SU-DHL-6 (cell line): ENCODE measurements at regions not wholly inside any gene's neighbourhood (a gene's known extent, or its start where the extent isn't known, plus 50 kb on each side); places are given as distances from the start of the nearest gene placed in this dataset.

ENCODE experiments used
- H2AFZ ChIP-seq: fragments of 200-600 bp; sonication (generic); 2 replicates; pipeline ENCODE4 v1.6.1; 2014; ENCODE audit warnings: low read depth, mild to moderate bottlenecking, moderate library complexity, mixed read lengths, antibody characterized with exemption, low read length; ENCODE audit not compliant: severe bottlenecking
- H3F3A ChIP-seq: fragments of 200-600 bp; shearing (Covaris generic); 2 replicates; pipeline ENCODE4 v1.6.0; 2016; ENCODE audit warnings: antibody characterized with exemption, mild to moderate bottlenecking; ENCODE audit not compliant: insufficient read depth
- H3K27ac ChIP-seq: fragments of 200-600 bp; sonication (generic); 2 replicates; pipeline ENCODE4 v1.5.1; 2016; ENCODE audit warnings: low read depth, mild to moderate bottlenecking, low read length, moderate library complexity, mixed read lengths
- H3K27me3 ChIP-seq: fragments of 200-600 bp; sonication (generic), shearing (Covaris generic); 2 replicates; pipeline ENCODE4 v1.6.0; 2014; ENCODE audit warnings: mild to moderate bottlenecking, low read length
- H3K36me3 ChIP-seq: fragments of 200-600 bp; sonication (generic); 2 replicates; pipeline ENCODE4 v1.6.1; 2014; ENCODE audit warnings: mild to moderate bottlenecking, low read length, mixed read lengths
- H3K4me2 ChIP-seq: fragments of 300-600, 200-600 bp; shearing (Covaris generic), sonication (generic); 2 replicates; pipeline ENCODE4 v1.6.0; 2014; ENCODE audit warnings: low read length, low read depth, mild to moderate bottlenecking; ENCODE audit not compliant: poor library complexity, severe bottlenecking
- H3K4me3 ChIP-seq: fragments of 200-600 bp; sonication (generic); 2 replicates; pipeline ENCODE4 v1.5.1; 2014; ENCODE audit warnings: antibody characterized with exemption, low read length, mild to moderate bottlenecking, mixed read lengths; ENCODE audit not compliant: insufficient read depth, poor library complexity, severe bottlenecking
- H3K79me2 ChIP-seq: fragments of 200-600 bp; sonication (generic); 2 replicates; pipeline ENCODE4 v1.6.1; 2014; ENCODE audit warnings: mild to moderate bottlenecking, low read length, moderate library complexity; ENCODE audit not compliant: insufficient read depth
- H3K9ac ChIP-seq: fragments of 200-600 bp; sonication (generic); 2 replicates; pipeline ENCODE4 v1.7.0; 2014; ENCODE audit warnings: mild to moderate bottlenecking, low read length
- H3K9me2 ChIP-seq: fragments of 200-600 bp; sonication (generic); replicated peaks from 2 replicates; pipeline ENCODE4 v1.6.1; 2014; ENCODE audit warnings: low read length; ENCODE audit not compliant: insufficient read depth
- H3K9me3 ChIP-seq: fragments of 200-600 bp; sonication (generic); 2 replicates; pipeline ENCODE4 v1.6.1; 2014; ENCODE audit warnings: low read length, mixed read lengths; ENCODE audit not compliant: insufficient read depth
- H4K20me1 ChIP-seq: fragments of 200-600 bp; sonication (generic); 2 replicates; pipeline ENCODE4 v1.6.1; 2014; ENCODE audit warnings: low read depth, mild to moderate bottlenecking, antibody characterized with exemption, low read length, moderate library complexity, mixed read lengths
- EZH2phosphoT487 ChIP-seq: fragments of 200-600 bp; sonication (generic), shearing (Covaris generic); conservative IDR thresholded peaks from 2 replicates; pipeline ENCODE4 v1.6.1; 2018; ENCODE audit warnings: mild to moderate bottlenecking, antibody characterized with exemption, low read length, moderate library complexity, mixed read lengths
- TF ChIP-seq, protein P1 (sequence below): fragments of 200-600 bp; sonication (generic); IDR thresholded peaks from one replicate; pipeline ENCODE4 v1.5.1; 2017; ENCODE audit warnings: antibody characterized with exemption, mild to moderate bottlenecking, low read length, moderate library complexity; ENCODE audit not compliant: insufficient read depth, poor library complexity, severe bottlenecking

DNA sequence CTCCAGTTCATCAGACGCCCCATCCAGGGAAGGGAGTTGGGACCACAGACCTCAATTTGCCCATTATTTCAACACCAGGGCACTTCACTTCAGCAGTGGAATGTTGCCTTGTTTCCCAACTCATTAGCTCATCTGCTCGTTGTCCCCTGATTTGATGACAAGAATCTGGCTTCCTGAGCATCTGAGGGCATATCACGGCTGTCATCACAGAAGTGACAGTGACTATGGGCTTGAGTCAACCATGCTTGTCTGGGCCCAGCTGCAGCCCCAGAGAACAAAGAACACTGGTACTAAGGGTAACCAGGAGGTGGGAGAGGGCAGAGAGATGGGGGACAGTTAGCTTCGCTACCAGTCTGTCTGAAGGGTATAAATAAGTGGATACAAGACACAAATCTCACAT, 266.0 kb upstream of the SDK2 start:
- Histone ChIP-seq H3K4me2 (no peak overlapping the region), H4K20me1 (no peaks in the 10 kb centered on the region), H2AFZ (no peak overlapping the region), H3K36me3 (no peaks in the 10 kb centered on the region), H3K9me2 (no peaks in the 10 kb centered on the region), H3K4me3 (no peak overlapping the region), H3K27ac (no peak overlapping the region), H3F3A (no peaks in the 10 kb centered on the region), H3K9me3 (no peaks in the 10 kb centered on the region), H3K9ac (no peak overlapping the region), H3K27me3 (no peaks in the 10 kb centered on the region), H3K79me2 (no peaks in the 10 kb centered on the region)
- TF ChIP-seq, protein P1, sequence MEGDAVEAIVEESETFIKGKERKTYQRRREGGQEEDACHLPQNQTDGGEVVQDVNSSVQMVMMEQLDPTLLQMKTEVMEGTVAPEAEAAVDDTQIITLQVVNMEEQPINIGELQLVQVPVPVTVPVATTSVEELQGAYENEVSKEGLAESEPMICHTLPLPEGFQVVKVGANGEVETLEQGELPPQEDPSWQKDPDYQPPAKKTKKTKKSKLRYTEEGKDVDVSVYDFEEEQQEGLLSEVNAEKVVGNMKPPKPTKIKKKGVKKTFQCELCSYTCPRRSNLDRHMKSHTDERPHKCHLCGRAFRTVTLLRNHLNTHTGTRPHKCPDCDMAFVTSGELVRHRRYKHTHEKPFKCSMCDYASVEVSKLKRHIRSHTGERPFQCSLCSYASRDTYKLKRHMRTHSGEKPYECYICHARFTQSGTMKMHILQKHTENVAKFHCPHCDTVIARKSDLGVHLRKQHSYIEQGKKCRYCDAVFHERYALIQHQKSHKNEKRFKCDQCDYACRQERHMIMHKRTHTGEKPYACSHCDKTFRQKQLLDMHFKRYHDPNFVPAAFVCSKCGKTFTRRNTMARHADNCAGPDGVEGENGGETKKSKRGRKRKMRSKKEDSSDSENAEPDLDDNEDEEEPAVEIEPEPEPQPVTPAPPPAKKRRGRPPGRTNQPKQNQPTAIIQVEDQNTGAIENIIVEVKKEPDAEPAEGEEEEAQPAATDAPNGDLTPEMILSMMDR, result no peak
- no peak for TF ChIP-seq EZH2phosphoT487

DNA sequence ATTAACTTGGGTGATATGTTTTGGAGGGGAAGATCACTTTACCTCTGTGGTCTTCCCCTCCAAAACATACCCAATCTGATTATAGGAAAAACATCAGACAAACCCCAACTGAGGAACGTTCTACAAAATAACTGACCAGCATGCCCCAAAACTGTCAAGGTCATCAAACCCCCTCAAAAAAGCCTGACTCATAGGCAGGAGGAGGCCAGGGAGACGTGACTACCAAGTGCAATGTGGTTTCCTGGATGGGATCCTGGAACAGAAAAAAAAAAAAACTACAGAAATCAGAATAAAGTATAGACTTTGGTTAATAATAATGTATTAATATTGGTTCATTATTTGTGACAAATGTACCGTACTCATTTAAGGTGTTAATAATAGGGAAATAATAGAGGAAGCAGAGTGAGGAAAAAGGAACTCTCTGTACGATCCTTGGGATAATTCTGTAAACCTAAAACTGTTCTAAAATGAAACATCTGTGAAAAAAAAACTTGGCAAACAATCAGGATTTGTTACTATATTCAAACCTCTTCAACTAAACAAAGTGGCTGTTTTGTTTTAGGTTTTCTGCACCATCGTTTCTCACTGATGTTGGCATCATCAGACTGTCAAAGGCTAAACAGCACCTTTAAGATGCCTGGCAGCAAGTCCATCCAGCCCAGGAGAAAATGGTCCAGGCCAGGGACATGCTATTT, 266.7 kb upstream of the SDK2 start:
- no peak overlapping the region for H3K4me3 ChIP-seq
- no peaks in the 10 kb centered on the region for H3K79me2 ChIP-seq
- H3K27me3 ChIP-seq, result no peaks in the 10 kb centered on the region
- H3K9me3 ChIP-seq, result no peaks in the 10 kb centered on the region
- H4K20me1 ChIP-seq, result no peaks in the 10 kb centered on the region
- H3F3A ChIP-seq, result no peaks in the 10 kb centered on the region
- no peaks in the 10 kb centered on the region for H3K9me2 ChIP-seq
- H3K9ac ChIP-seq, result no peak overlapping the region
- H3K4me2 ChIP-seq, result no peak overlapping the region
- no peak for TF ChIP-seq EZH2phosphoT487
- TF ChIP-seq, protein P1, result no peak
- H2AFZ ChIP-seq, result no peak overlapping the region
- H3K36me3 ChIP-seq, result no peaks in the 10 kb centered on the region
- no peak overlapping the region for H3K27ac ChIP-seq

DNA sequence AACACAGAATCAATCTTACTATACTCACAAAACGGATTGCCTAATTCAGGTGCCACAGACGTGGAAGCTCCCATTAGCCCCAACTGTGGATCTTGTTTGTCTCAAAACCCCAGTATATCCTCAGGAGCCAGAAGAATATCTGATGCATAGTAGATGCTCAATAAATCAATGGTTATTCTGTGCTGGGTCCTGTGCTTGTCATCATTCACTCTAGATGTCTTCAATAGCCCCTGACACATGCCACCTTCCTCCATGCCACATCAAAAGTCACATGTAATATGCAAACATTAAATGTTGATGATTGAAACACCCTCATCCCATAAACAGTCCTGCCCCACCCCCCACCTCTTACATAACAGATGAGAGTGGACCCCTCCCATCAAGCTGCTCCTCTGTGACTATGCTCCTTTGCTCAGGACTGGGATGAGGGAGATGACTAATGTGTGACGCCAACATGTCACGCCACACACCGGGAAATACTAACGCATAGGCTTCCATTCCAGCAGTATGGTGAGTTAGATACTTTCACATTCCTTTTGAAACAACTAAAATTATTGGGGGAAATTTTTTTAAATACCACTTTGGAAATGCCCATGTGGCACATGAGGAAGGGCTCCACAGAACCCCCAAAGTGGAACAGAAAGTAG, 267.6 kb upstream of the SDK2 start:
- no peaks in the 10 kb centered on the region for H3K36me3 ChIP-seq
- no peaks in the 10 kb centered on the region for H3K9me2 ChIP-seq
- H2AFZ ChIP-seq, result no peak overlapping the region
- no peak for TF ChIP-seq EZH2phosphoT487
- TF ChIP-seq, protein P1, result no peak
- no peaks in the 10 kb centered on the region for H3K79me2 ChIP-seq
- no peaks in the 10 kb centered on the region for H3K27me3 ChIP-seq
- no peak overlapping the region for H3K9ac ChIP-seq
- H3K9me3 ChIP-seq, result no peaks in the 10 kb centered on the region
- no peak overlapping the region for H3K4me2 ChIP-seq
- no peaks in the 10 kb centered on the region for H4K20me1 ChIP-seq
- H3F3A ChIP-seq, result no peaks in the 10 kb centered on the region
- no peak overlapping the region for H3K4me3 ChIP-seq
- H3K27ac ChIP-seq, result no peak overlapping the region
